WI38 (cell line): ENCODE measurements at regions not wholly inside any gene's neighbourhood (a gene's known extent, or its start where the extent isn't known, plus 50 kb on each side); places are given as distances from the start of the nearest gene placed in this dataset.

Source experiments
- H3K4me3 ChIP-seq: 2 replicates; pipeline ENCODE4 v1.5.1; 2011; ENCODE audit warnings: low read depth, mild to moderate bottlenecking, control low read depth, low read length
- CTCF ChIP-seq: IDR thresholded peaks from 2 replicates; pipeline ENCODE4 v1.5.1; 2012; ENCODE audit warnings: low read depth, mild to moderate bottlenecking, control low read depth, low read length

- H3K4me3 ChIP-seq, result no peak overlapping the region
- TF ChIP-seq CTCF, result no peak
Observed at GRCh38 chr21:27839512-27840115, 872.7 kb upstream of the ADAMTS5 start.

GRCh38 chr21:27838573-27838972 lies 871.7 kb upstream of the ADAMTS5 start:
- no peak overlapping the region for H3K4me3 ChIP-seq
- no peak for TF ChIP-seq CTCF

- no peak for TF ChIP-seq CTCF
- no peak overlapping the region for H3K4me3 ChIP-seq
Observed at GRCh38 chr21:27837936-27838335, 871.0 kb upstream of the ADAMTS5 start.

GRCh38 chr21:27833298-27833697 lies 866.4 kb upstream of the ADAMTS5 start:
- no peak overlapping the region for H3K4me3 ChIP-seq
- no peak for TF ChIP-seq CTCF

GRCh38 chr21:27831816-27832569 lies 865.1 kb upstream of the ADAMTS5 start:
- TF ChIP-seq CTCF, result no peak
- no peak overlapping the region for H3K4me3 ChIP-seq

GRCh38 chr21:27831177-27831576 lies 864.3 kb upstream of the ADAMTS5 start:
- H3K4me3 ChIP-seq, result no peak overlapping the region
- no peak for TF ChIP-seq CTCF

- H3K4me3 ChIP-seq, result no peak overlapping the region
- no peak for TF ChIP-seq CTCF
Observed at GRCh38 chr21:27827972-27828371, 861.1 kb upstream of the ADAMTS5 start.
